H9 (cell line): ENCODE measurements at regions not wholly inside any gene's neighbourhood (a gene's known extent, or its start where the extent isn't known, plus 50 kb on each side); places are given as distances from the start of the nearest gene placed in this dataset.

Experiments used
- DNase-seq: peaks from one replicate; pipeline ENCODE4 v3.0.0-alpha.2; 2017
- H2AFZ ChIP-seq: one replicate; pipeline ENCODE4 v1.6.1; 2013; ENCODE audit warnings: mild to moderate bottlenecking, low read length, control low read depth, moderate library complexity
- H2AK5ac ChIP-seq: 2 replicates; pipeline ENCODE4 v1.6.1; 2013; ENCODE audit warnings: low read length, control low read depth, mixed read lengths; ENCODE audit not compliant: insufficient read length
- H2BK120ac ChIP-seq: one replicate; pipeline ENCODE4 v1.6.1; 2013; ENCODE audit warnings: low read depth, mild to moderate bottlenecking, low read length, control low read depth, inconsistent platforms; ENCODE audit not compliant: poor library complexity, severe bottlenecking
- H2BK12ac ChIP-seq: 2 replicates; pipeline ENCODE4 v1.6.1; 2013; ENCODE audit warnings: low read length, control low read depth, mixed read lengths, low read depth; ENCODE audit not compliant: insufficient read length
- H2BK15ac ChIP-seq: 2 replicates; pipeline ENCODE4 v1.6.1; 2013; ENCODE audit warnings: low read depth, low read length, control low read depth
- H2BK20ac ChIP-seq: one replicate; pipeline ENCODE4 v1.6.1; 2013; ENCODE audit warnings: low read depth, mild to moderate bottlenecking, low read length, control low read depth, inconsistent platforms; ENCODE audit not compliant: poor library complexity, severe bottlenecking
- H2BK5ac ChIP-seq: 2 replicates; pipeline ENCODE4 v1.6.1; 2013; ENCODE audit warnings: low read length, control low read depth, mixed read lengths; ENCODE audit not compliant: insufficient read length
- H3K14ac ChIP-seq: 2 replicates; pipeline ENCODE4 v1.6.1; 2013; ENCODE audit warnings: low read length, control low read depth; ENCODE audit not compliant: insufficient read depth
- H3K18ac ChIP-seq: 2 replicates; pipeline ENCODE4 v1.6.1; 2013; ENCODE audit warnings: low read depth, mild to moderate bottlenecking, mixed read lengths, low read length, control low read depth; ENCODE audit not compliant: insufficient read length
- H3K23ac ChIP-seq: 2 replicates; pipeline ENCODE4 v1.6.1; 2013; ENCODE audit warnings: low read length, control low read depth, mixed read lengths, low read depth; ENCODE audit not compliant: insufficient read length
- H3K23me2 ChIP-seq: 2 replicates; pipeline ENCODE4 v1.6.1; 2013; ENCODE audit warnings: low read depth, mild to moderate bottlenecking, mixed read lengths, low read length, control low read depth; ENCODE audit not compliant: insufficient read length, poor library complexity, severe bottlenecking
- H3K27ac ChIP-seq: 2 replicates; pipeline ENCODE4 v1.5.1; 2013; ENCODE audit warnings: low read length, control low read depth, mixed read lengths, low read depth; ENCODE audit not compliant: insufficient read length
- H3K27me3 ChIP-seq: 2 replicates; pipeline ENCODE4 v1.6.1; 2013; ENCODE audit warnings: low read length, control low read depth, inconsistent platforms; ENCODE audit not compliant: insufficient read depth
- H3K4ac ChIP-seq: 2 replicates; pipeline ENCODE4 v1.6.1; 2013; ENCODE audit warnings: low read depth, mild to moderate bottlenecking, control low read depth, inconsistent platforms, low read length, moderate library complexity
- H3K4me1 ChIP-seq: 2 replicates; pipeline ENCODE4 v1.6.1; 2013; ENCODE audit warnings: low read length, control low read depth, inconsistent platforms; ENCODE audit not compliant: insufficient read depth
- H3K4me2 ChIP-seq: 2 replicates; pipeline ENCODE4 v1.6.1; 2013; ENCODE audit warnings: low read length, control low read depth, mixed read lengths; ENCODE audit not compliant: insufficient read length, insufficient read depth
- H3K56ac ChIP-seq: 2 replicates; pipeline ENCODE4 v1.6.1; 2013; ENCODE audit warnings: low read depth, mild to moderate bottlenecking, mixed read lengths, low read length, control low read depth; ENCODE audit not compliant: insufficient read length
- H3K79me1 ChIP-seq: 2 replicates; pipeline ENCODE4 v1.6.1; 2013; ENCODE audit warnings: low read depth, mild to moderate bottlenecking, moderate library complexity, low read length, control low read depth, inconsistent platforms; ENCODE audit not compliant: insufficient read depth, poor library complexity, severe bottlenecking
- H3K79me2 ChIP-seq: 2 replicates; pipeline ENCODE4 v1.6.1; 2013; ENCODE audit warnings: low read length, control low read depth, inconsistent platforms; ENCODE audit not compliant: insufficient read depth
- H3K9ac ChIP-seq: 2 replicates; pipeline ENCODE4 v1.6.1; 2013; ENCODE audit warnings: low read length, control low read depth, mixed read lengths; ENCODE audit not compliant: insufficient read length; ENCODE audit errors: extremely low read depth
- H3K9me3 ChIP-seq: one replicate; pipeline ENCODE4 v1.6.1; 2013; ENCODE audit warnings: low read depth, low read length, inconsistent platforms; ENCODE audit not compliant: control insufficient read depth
- H3T11ph ChIP-seq: one replicate; pipeline ENCODE4 v1.6.1; 2013; ENCODE audit warnings: mild to moderate bottlenecking, low read length, control low read depth, inconsistent platforms
- H4K20me1 ChIP-seq: one replicate; pipeline ENCODE4 v1.6.1; 2013; ENCODE audit not compliant: control insufficient read depth, insufficient read length, insufficient read depth
- H4K5ac ChIP-seq: 2 replicates; pipeline ENCODE4 v1.6.1; 2013; ENCODE audit warnings: low read depth, mild to moderate bottlenecking, mixed read lengths, low read length, control low read depth; ENCODE audit not compliant: insufficient read length
- H4K8ac ChIP-seq: replicated peaks from 2 replicates; pipeline ENCODE4 v1.6.1; 2013; ENCODE audit warnings: low read length, control low read depth, mixed read lengths, low read depth; ENCODE audit not compliant: insufficient read length
- H4K91ac ChIP-seq: 2 replicates; pipeline ENCODE4 v1.6.1; 2013; ENCODE audit warnings: low read depth, mild to moderate bottlenecking, moderate library complexity, mixed read lengths, low read length, control low read depth; ENCODE audit not compliant: insufficient read length
- H3K27ac Mint-ChIP-seq, 3 experiments: 2 replicates in 2 of 3; 3 replicates in 1 of 3; pipeline ENCODE4 v1.8.0; 2020 to 2021; ENCODE audit warnings: mixed read lengths in 3 of 3, mild to moderate bottlenecking in 1 of 3, moderate library complexity in 1 of 3
- H3K27me3 Mint-ChIP-seq: 2 replicates; pipeline ENCODE4 v1.8.0; 2021; ENCODE audit warnings: low read depth, mild to moderate bottlenecking, moderate library complexity, mixed read lengths
- H3K36me3 Mint-ChIP-seq, 3 experiments: 2 replicates in 2 of 3; 3 replicates in 1 of 3; pipeline ENCODE4 v1.8.0; 2020 to 2021; ENCODE audit warnings: low read depth in 3 of 3, mixed read lengths in 3 of 3; ENCODE audit not compliant: insufficient read depth in 1 of 3
- H3K4me1 Mint-ChIP-seq, 2 experiments: 2 replicates each; pipeline ENCODE4 v1.8.0; 2020; ENCODE audit warnings: mixed read lengths in 2 of 2
- H3K4me3 Mint-ChIP-seq, 2 experiments: 2 replicates in 1 of 2; 3 replicates in 1 of 2; pipeline ENCODE4 v1.8.0; 2020 to 2021; ENCODE audit warnings: mild to moderate bottlenecking in 2 of 2, mixed read lengths in 2 of 2, moderate library complexity in 1 of 2
- H3K9me3 Mint-ChIP-seq, 2 experiments: 2 replicates in 1 of 2; 3 replicates in 1 of 2; pipeline ENCODE4 v1.8.0; 2020; ENCODE audit warnings: mild to moderate bottlenecking in 2 of 2, mixed read lengths in 2 of 2, moderate library complexity in 1 of 2
- CTCF ChIP-seq: fragments of 200-600 bp; sonication (generic); conservative IDR thresholded peaks from 3 replicates; pipeline ENCODE4 v1.8.0; 2021; ENCODE audit warnings: antibody characterized with exemption, mild to moderate bottlenecking
- WGBS: extraction: QIAGEN DNeasy Blood & Tissue Kit; methylation state at CpG from one replicate; pipeline ENCODE4 v1.1.7; 2013; ENCODE audit warnings: missing lambda C conversion rate, low lambda C conversion rate, mixed read lengths; ENCODE audit not compliant: insufficient read length; ENCODE audit errors: extremely low coverage; 5-methylcytosine and 5-hydroxymethylcytosine counted together

GRCh38 chr4:149933120-149933519, 117.5 kb upstream of the IQCM start:
- H4K91ac ChIP-seq: no peak overlapping the region
- H3K23me2 ChIP-seq: no peaks in the 10 kb centered on the region
- no peak overlapping the region for H3K18ac ChIP-seq
- Mint-ChIP-seq H3K27ac (no peak overlapping the region), H3K27me3 (no peaks in the 10 kb centered on the region), H3K4me3 (no peak overlapping the region), H3K36me3 (no peaks in the 10 kb centered on the region; a peak in 1 of 7 replicates), H3K4me1 (0 out of 4 replicates have a peak, but pooled peaks cover 0 to 3% of the 10 kb centered on the region in 2 experiments), H3K9me3 (peaks cover under 1% of the 10 kb centered on the region in 2 experiments; a peak in 2 of 5 replicates)
- TF ChIP-seq CTCF: no peak
- no peak overlapping the region for H3K23ac ChIP-seq
- H2BK5ac ChIP-seq: no peak overlapping the region
- no CpG with 5 or more reads among the region's 1 CpG for WGBS
- H2BK15ac ChIP-seq: no peak overlapping the region
- H3K27me3 ChIP-seq: no peaks in the 10 kb centered on the region
- H3T11ph ChIP-seq: no peak overlapping the region
- no peak overlapping the region for H3K4me2 ChIP-seq
- H2BK12ac ChIP-seq: no peak overlapping the region
- no peaks in the 10 kb centered on the region for H3K4me1 ChIP-seq
- H3K79me2 ChIP-seq: peaks cover 2% of the 10 kb centered on the region; the same call in 1 of the 2 replicates
- no peak overlapping the region for H3K9ac ChIP-seq
- H3K27ac ChIP-seq: no peak overlapping the region
- H3K9me3 ChIP-seq: no peaks in the 10 kb centered on the region
- no peak overlapping the region for H4K8ac ChIP-seq
- DNase-seq: no peak
- H3K4ac ChIP-seq: no peak overlapping the region
- H3K79me1 ChIP-seq: no peaks in the 10 kb centered on the region
- H4K5ac ChIP-seq: no peak overlapping the region
- H2BK20ac ChIP-seq: no peak overlapping the region
- H2AK5ac ChIP-seq: no peak overlapping the region
- H2BK120ac ChIP-seq: no peak overlapping the region
- H3K56ac ChIP-seq: no peak overlapping the region
- H3K14ac ChIP-seq: no peak overlapping the region
- no peak overlapping the region for H2AFZ ChIP-seq
- H4K20me1 ChIP-seq: no peaks in the 10 kb centered on the region
